ENCODE measurements at regions not wholly inside any gene's neighbourhood (a gene's known extent, or its start where the extent isn't known, plus 50 kb on each side); places are given as distances from the start of the nearest gene placed in this dataset.

- Histone ChIP-seq H3K4me3 (no peak overlapping the region), H2AFZ (no peak overlapping the region), H3K9me2 (ENCODE audit: insufficient read depth) (no peaks in the 10 kb centered on the region), H3K27ac (ENCODE audit: low read depth) (no peak overlapping the region), H3K36me3 (ENCODE audit: insufficient read depth) (no peaks in the 10 kb centered on the region), H4K20me1 (replicated peaks; ENCODE audit: insufficient read depth) (no peaks in the 10 kb centered on the region), H3K4me1 (ENCODE audit: insufficient read depth) (peaks cover 7% of the 10 kb centered on the region; the same call in 1 of the 2 replicates), H3K79me2 (replicated peaks; ENCODE audit: insufficient read depth) (no peaks in the 10 kb centered on the region), H3K27me3 (ENCODE audit: insufficient read depth) (no peaks in the 10 kb centered on the region), H3F3A (replicated peaks; ENCODE audit: low read depth) (no peaks in the 10 kb centered on the region), H3K4me2 (no peak overlapping the region)
- no peak for TF ChIP-seq CTCF (conservative IDR thresholded peaks at IDR 0.05; ENCODE audit: low read depth in 2 of 2)
- TF ChIP-seq, protein P1, sequence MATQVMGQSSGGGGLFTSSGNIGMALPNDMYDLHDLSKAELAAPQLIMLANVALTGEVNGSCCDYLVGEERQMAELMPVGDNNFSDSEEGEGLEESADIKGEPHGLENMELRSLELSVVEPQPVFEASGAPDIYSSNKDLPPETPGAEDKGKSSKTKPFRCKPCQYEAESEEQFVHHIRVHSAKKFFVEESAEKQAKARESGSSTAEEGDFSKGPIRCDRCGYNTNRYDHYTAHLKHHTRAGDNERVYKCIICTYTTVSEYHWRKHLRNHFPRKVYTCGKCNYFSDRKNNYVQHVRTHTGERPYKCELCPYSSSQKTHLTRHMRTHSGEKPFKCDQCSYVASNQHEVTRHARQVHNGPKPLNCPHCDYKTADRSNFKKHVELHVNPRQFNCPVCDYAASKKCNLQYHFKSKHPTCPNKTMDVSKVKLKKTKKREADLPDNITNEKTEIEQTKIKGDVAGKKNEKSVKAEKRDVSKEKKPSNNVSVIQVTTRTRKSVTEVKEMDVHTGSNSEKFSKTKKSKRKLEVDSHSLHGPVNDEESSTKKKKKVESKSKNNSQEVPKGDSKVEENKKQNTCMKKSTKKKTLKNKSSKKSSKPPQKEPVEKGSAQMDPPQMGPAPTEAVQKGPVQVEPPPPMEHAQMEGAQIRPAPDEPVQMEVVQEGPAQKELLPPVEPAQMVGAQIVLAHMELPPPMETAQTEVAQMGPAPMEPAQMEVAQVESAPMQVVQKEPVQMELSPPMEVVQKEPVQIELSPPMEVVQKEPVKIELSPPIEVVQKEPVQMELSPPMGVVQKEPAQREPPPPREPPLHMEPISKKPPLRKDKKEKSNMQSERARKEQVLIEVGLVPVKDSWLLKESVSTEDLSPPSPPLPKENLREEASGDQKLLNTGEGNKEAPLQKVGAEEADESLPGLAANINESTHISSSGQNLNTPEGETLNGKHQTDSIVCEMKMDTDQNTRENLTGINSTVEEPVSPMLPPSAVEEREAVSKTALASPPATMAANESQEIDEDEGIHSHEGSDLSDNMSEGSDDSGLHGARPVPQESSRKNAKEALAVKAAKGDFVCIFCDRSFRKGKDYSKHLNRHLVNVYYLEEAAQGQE (IDR thresholded peaks at IDR 0.05; ENCODE audit: unreplicated experiment), result no peak
- TF ChIP-seq NANOG (IDR thresholded peaks at IDR 0.05; ENCODE audit: borderline replicate concordance), result no peak
- TF ChIP-seq ZNF331 (CRISPR knock-in tag; IDR thresholded peaks at IDR 0.05; ENCODE audit: low read depth), result no peak
- no peak for TF ChIP-seq JUNB (IDR thresholded peaks at IDR 0.05; ENCODE audit: unreplicated experiment)
- TF ChIP-seq POLR2AphosphoS5 (IDR thresholded peaks at IDR 0.05; ENCODE audit: low read depth), result no peak
- TF ChIP-seq, protein P2, sequence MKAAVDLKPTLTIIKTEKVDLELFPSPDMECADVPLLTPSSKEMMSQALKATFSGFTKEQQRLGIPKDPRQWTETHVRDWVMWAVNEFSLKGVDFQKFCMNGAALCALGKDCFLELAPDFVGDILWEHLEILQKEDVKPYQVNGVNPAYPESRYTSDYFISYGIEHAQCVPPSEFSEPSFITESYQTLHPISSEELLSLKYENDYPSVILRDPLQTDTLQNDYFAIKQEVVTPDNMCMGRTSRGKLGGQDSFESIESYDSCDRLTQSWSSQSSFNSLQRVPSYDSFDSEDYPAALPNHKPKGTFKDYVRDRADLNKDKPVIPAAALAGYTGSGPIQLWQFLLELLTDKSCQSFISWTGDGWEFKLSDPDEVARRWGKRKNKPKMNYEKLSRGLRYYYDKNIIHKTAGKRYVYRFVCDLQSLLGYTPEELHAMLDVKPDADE (IDR thresholded peaks at IDR 0.05), result no peak
- TF ChIP-seq EZH2phosphoT487 (IDR thresholded peaks at IDR 0.05; ENCODE audit: unreplicated experiment), result no peak
- no peak for TF ChIP-seq ZNF462 (CRISPR knock-in tag; IDR thresholded peaks at IDR 0.05)
- Mint-ChIP-seq H3K4me1 (peaks cover 9% of the 10 kb centered on the region; the same call in 2 of the 3 replicates), H3K27me3 (ENCODE audit: insufficient read depth, low read depth, poor library complexity) (peaks cover 1% of the 10 kb centered on the region), H3K9me3 (no peaks in the 10 kb centered on the region), H3K4me3 (no peak overlapping the region), H3K27ac (no peak overlapping the region), H3K36me3 (ENCODE audit: low read depth) (no peaks in the 10 kb centered on the region)
- ATAC-seq (no peak), DNase-seq (ENCODE audit: low spot score) (no peak)
Measured at GRCh38 chr6:113394216-113394615, 462.9 kb upstream of the MARCKS start.
